Nephron (organoid): ENCODE measurements at regions not wholly inside any gene's neighbourhood (a gene's known extent, or its start where the extent isn't known, plus 50 kb on each side); places are given as distances from the start of the nearest gene placed in this dataset.

Source experiments
- H3K27ac Mint-ChIP-seq, 3 experiments: 2 replicates each; pipeline ENCODE4 v1.8.0; 2020; ENCODE audit warnings: mixed read lengths in 3 of 3, mild to moderate bottlenecking in 2 of 3, moderate library complexity in 1 of 3
- H3K27me3 Mint-ChIP-seq: 2 replicates; pipeline ENCODE4 v1.8.0; 2021; ENCODE audit warnings: low read depth, mild to moderate bottlenecking, moderate library complexity, mixed read lengths
- H3K36me3 Mint-ChIP-seq: 2 replicates; pipeline ENCODE4 v1.8.0; 2020; ENCODE audit warnings: low read depth, mixed read lengths
- H3K4me1 Mint-ChIP-seq: 2 replicates; pipeline ENCODE4 v1.8.0; 2020; ENCODE audit warnings: mixed read lengths
- H3K4me3 Mint-ChIP-seq, 3 experiments: 2 replicates each; pipeline ENCODE4 v1.8.0; 2020; ENCODE audit warnings: mild to moderate bottlenecking in 3 of 3, mixed read lengths in 3 of 3, moderate library complexity in 2 of 3
- H3K9me3 Mint-ChIP-seq: 2 replicates; pipeline ENCODE4 v1.8.0; 2020; ENCODE audit warnings: mixed read lengths
- TF ChIP-seq, protein P1 (sequence below), 3 experiments: fragments of 200-600 bp; sonication (generic); IDR thresholded peaks; one replicate each; pipeline ENCODE4 v1.5.0; 2021; ENCODE audit warnings: antibody characterized with exemption in 3 of 3; ENCODE audit not compliant: unreplicated experiment in 3 of 3

DNA sequence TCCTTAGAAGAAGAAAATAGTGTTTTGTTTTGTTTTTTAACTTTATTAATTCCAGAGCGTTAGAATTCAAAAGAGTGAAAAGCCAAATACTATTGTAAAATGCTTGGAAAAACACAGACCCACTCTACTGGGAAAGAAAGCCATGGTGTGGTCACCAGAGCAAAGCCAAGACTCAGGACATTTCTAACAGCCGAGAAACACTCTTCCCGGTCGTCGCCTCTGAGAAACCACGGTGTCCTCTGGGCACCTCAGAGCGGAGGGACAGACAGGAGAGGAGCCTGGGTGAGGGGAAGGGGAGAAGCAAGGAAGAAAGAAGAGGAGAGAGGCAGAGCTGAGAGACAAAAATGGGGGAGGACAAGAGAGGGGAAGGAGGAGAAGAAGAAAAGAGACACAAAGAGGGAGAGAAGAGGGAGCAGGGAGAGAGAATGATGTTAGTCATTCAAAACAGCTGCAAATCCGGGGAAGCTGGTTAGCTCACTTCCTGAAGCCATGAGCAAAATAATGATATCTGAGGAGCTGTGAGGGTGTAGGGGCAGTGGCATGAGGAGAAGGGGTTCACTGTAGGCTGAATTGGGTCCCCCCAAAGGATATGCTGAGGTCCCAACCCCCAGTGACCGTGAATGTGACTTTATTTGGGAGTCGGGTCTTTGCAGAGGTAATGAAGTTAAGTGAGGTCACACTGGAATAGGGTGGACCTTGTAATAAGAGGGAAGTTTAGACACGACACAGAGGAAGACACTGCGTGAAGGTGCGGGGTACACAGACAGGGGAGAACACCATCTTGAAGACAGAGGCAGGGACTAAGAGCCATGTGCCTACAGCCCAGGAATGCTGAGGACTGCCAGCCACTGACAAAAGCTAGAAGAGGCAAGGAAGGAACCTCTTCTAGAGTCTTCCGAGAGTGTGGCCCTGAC lies 58.2 kb upstream of the DMRTB1 start:
- no peak overlapping the region for H3K4me3 Mint-ChIP-seq
- peaks cover 21% of the 10 kb centered on the region for H3K27me3 Mint-ChIP-seq
- TF ChIP-seq, protein P1, sequence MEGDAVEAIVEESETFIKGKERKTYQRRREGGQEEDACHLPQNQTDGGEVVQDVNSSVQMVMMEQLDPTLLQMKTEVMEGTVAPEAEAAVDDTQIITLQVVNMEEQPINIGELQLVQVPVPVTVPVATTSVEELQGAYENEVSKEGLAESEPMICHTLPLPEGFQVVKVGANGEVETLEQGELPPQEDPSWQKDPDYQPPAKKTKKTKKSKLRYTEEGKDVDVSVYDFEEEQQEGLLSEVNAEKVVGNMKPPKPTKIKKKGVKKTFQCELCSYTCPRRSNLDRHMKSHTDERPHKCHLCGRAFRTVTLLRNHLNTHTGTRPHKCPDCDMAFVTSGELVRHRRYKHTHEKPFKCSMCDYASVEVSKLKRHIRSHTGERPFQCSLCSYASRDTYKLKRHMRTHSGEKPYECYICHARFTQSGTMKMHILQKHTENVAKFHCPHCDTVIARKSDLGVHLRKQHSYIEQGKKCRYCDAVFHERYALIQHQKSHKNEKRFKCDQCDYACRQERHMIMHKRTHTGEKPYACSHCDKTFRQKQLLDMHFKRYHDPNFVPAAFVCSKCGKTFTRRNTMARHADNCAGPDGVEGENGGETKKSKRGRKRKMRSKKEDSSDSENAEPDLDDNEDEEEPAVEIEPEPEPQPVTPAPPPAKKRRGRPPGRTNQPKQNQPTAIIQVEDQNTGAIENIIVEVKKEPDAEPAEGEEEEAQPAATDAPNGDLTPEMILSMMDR (IDR thresholded peaks at IDR 0.05; ENCODE audit: unreplicated experiment in 3 of 3), result no peak
- H3K9me3 Mint-ChIP-seq, result no peaks in the 10 kb centered on the region
- no peak overlapping the region for H3K27ac Mint-ChIP-seq
- H3K36me3 Mint-ChIP-seq, result no peaks in the 10 kb centered on the region
- no peaks in the 10 kb centered on the region for H3K4me1 Mint-ChIP-seq

DNA sequence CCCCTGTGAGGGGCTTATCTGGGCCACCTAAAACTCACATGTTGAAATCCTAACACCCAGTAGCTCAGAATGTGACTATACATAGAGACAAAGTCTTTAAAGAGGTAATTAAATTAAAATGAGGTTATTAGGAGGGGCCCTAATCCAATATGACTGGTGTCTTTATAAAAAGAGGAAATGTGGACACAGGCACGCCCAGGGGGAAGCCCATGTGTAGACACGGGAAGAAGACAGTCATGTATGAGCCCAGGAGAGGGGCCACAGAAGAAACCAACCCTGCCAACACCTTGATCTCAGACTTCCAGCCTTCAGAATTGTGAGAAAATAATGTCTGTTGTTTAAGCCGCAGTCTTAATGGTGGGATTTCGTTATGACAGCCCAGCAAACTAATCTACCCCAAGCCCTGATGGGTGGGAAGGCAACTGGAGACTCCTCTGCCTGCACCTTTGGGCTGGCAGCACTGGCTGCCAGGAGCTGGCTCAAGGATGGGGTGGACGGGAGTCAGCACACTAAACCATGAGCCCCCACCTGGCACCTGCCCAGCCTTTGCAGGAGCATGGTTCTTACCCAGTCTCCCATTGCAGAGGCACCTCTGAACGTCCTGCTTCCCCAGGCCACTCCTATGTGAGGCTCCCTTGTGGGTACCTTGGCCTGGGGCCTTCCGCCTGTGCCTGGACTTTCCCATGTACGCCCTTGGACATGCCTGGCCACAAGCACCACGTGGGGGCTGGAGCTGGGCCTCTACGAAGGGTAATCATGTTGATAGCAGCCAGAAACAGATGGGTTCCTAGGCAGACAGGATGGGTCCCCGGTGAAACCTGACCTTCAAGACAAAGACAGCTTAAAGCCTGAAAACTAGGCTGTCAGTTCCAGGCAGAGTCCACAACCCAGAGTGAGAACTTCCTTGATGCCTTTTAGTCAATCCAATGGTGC lies 57.1 kb upstream of the DMRTB1 start:
- Mint-ChIP-seq H3K4me3 (no peak overlapping the region), H3K36me3 (no peaks in the 10 kb centered on the region), H3K4me1 (no peaks in the 10 kb centered on the region), H3K27ac (no peak overlapping the region), H3K9me3 (no peaks in the 10 kb centered on the region), H3K27me3 (peaks cover 12% of the 10 kb centered on the region)
- TF ChIP-seq, protein P1 (IDR thresholded peaks at IDR 0.05; ENCODE audit: unreplicated experiment in 3 of 3), result no peak

DNA sequence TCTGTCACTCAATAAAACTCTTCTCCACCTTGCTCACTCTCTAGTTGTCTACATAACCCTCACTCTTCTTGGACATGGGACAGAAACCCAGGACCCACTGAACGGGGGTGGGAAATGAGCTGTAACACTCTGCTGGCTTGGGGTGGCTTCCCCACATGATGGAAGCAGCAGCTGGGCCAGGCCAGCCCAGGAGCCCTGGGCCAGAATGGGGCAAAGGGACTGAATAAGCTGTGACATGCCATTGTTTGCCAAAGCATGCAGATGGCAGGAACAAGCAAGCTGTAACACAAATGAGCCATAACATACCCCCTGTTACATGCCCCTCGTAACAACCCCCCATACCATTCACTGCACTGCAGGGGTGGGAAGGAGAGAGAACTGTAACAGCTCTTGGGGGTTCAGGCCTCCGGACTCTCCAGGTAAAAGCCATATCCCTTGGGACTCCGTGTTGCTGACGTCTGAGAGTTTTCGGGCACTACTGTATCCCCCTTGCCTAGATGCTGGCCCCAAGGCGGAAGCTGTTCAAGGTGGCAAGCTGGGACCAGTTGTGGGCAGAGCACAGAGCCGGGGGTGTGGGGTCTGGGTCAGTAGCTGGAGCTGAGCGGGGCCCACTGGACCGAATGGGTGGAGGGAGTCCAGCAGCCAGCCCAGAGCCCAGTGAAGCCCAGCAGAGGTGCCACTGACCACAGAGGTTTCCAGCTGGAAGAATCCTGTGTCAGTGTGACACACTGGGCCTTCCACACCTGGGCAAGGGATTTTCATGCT lies 56.1 kb upstream of the DMRTB1 start:
- H3K27me3 Mint-ChIP-seq, result peaks cover 14% of the 10 kb centered on the region
- no peak overlapping the region for H3K4me3 Mint-ChIP-seq
- H3K27ac Mint-ChIP-seq, result no peak overlapping the region
- TF ChIP-seq, protein P1 (IDR thresholded peaks at IDR 0.05; ENCODE audit: unreplicated experiment in 3 of 3), result no peak
- no peaks in the 10 kb centered on the region for H3K9me3 Mint-ChIP-seq
- H3K4me1 Mint-ChIP-seq, result no peaks in the 10 kb centered on the region
- no peaks in the 10 kb centered on the region for H3K36me3 Mint-ChIP-seq

DNA sequence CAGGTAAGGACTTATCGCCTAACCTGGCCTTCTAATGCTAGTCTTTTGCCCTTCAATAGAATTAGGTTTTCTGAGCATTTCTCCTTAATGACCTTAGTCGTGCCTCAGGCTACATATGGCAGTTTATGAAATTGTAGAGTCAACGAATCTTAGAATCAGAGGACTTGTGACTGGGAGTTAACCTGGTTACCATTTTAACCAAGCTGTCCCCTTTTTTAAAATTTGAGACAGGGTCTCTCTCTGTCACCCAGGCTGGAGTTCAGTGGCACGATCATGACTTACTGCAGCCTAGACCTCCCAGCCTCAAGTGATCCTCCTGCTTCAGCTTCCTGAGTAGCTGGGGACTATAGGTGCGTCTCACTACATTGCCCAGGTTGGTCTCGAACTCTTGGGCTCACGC lies 53.5 kb upstream of the DMRTB1 start:
- Mint-ChIP-seq H3K36me3 (no peaks in the 10 kb centered on the region), H3K4me3 (no peak overlapping the region), H3K27ac (no peak overlapping the region), H3K4me1 (peaks cover 7% of the 10 kb centered on the region), H3K9me3 (no peaks in the 10 kb centered on the region), H3K27me3 (peaks cover 15% of the 10 kb centered on the region)
- TF ChIP-seq, protein P1 (IDR thresholded peaks at IDR 0.05; ENCODE audit: unreplicated experiment in 3 of 3), result no peak

DNA sequence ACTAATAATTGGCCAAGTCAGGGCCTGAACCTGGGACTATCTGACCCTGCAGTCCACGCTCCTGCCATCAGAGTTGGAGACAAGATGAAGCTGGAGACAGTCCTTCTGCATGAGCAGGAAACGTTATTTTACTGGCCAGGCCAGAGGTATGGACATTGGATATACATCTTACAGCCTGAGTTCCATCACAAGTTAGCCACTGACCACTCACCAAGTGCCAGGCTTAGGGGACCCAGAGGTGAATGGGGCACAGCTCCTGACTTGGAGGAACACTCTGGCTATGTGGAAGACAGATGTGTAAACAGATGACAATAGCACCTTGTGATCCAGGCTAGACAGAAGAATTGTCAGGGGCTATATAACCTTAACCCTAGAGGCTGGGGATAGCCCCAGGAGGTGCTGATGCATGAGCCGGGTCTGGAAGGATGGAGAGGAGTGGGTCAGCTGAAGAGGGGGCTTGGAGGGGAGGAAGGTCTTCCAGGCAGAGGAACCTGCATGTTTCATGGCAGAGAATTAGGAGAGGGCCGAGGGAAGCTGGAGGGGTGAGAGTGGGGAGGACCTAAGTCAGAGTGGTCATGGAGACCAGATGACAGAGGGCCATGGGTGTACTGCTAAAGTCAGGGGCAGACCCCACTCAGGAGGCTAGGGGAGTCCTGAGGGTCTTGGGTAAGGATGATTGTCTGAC lies 52.5 kb upstream of the DMRTB1 start:
- no peak overlapping the region for H3K27ac Mint-ChIP-seq
- H3K27me3 Mint-ChIP-seq, result peaks cover 15% of the 10 kb centered on the region
- H3K4me1 Mint-ChIP-seq, result peaks cover 7% of the 10 kb centered on the region
- H3K9me3 Mint-ChIP-seq, result no peaks in the 10 kb centered on the region
- TF ChIP-seq, protein P1 (IDR thresholded peaks at IDR 0.05; ENCODE audit: unreplicated experiment in 3 of 3), result no peak
- no peak overlapping the region for H3K4me3 Mint-ChIP-seq
- no peaks in the 10 kb centered on the region for H3K36me3 Mint-ChIP-seq
